Prostate gland (tissue), 2 donors: ENCODE measurements at regions not wholly inside any gene's neighbourhood (a gene's known extent, or its start where the extent isn't known, plus 50 kb on each side); places are given as distances from the start of the nearest gene placed in this dataset.

ENCODE experiments used
- DNase-seq: peaks from one replicate; pipeline ENCODE4 v3.0.0-alpha.2; 2019; ENCODE audit warnings: low spot score
- H3K27ac ChIP-seq, 2 donors: fragments of 200-600 bp; sonication (generic); 2 replicates each; pipeline ENCODE4 v1.5.1; 2017 to 2019
- H3K27me3 ChIP-seq: fragments of 200-600 bp; sonication (generic); replicated peaks from 2 replicates; pipeline ENCODE4 v1.5.1; 2019; ENCODE audit not compliant: insufficient read depth
- H3K36me3 ChIP-seq, 2 donors: fragments of 200-600 bp; sonication (generic); 1 replicate in 1 of 2; 2 replicates in 1 of 2; pipeline versions ENCODE4 v1.5.1 to v1.8.1; 2017 to 2019
- H3K4me1 ChIP-seq: fragments of 200-600 bp; sonication (generic); replicated peaks from 2 replicates; pipeline ENCODE4 v1.5.1; 2019
- H3K4me3 ChIP-seq, 2 donors: fragments of 200-600 bp; sonication (generic); 2 replicates each; pipeline ENCODE4 v1.5.1; 2017 to 2019
- H3K9me3 ChIP-seq: fragments of 200-600 bp; sonication (generic); 2 replicates; pipeline ENCODE4 v1.5.1; 2017
- CTCF ChIP-seq, 4 experiments: fragments of 200-600 bp in 2 of 4; fragments of 450-650 bp in 2 of 4; sonication (generic) in 2 of 4; IDR thresholded peaks; 1 replicate in 3 of 4; 2 replicates in 1 of 4; pipeline ENCODE4 v1.5.1; 2016 to 2019; ENCODE audit warnings: antibody characterized with exemption in 4 of 4, mild to moderate bottlenecking in 2 of 4, moderate library complexity in 2 of 4
- POLR2A ChIP-seq: fragments of 450-650 bp; IDR thresholded peaks from one replicate; pipeline ENCODE4 v1.6.1; 2016; ENCODE audit warnings: antibody characterized with exemption, mild to moderate bottlenecking
- POLR2AphosphoS5 ChIP-seq: sonication (generic); formaldehyde crosslinking; IDR thresholded peaks from one replicate; pipeline ENCODE4 v1.6.1; 2017; ENCODE audit warnings: antibody characterized with exemption
- WGBS: methylation state at CpG from one replicate; pipeline ENCODE4 v1.1.5; 2018; 5-methylcytosine and 5-hydroxymethylcytosine counted together
- intact Hi-C: fragments of 100-400 bp; cut with DNase I; formaldehyde crosslinking; loops from one replicate; pipeline ENCODE4 v1.14.2; 2022

- intact Hi-C loops, result no loop called here
- 79% methylated on average over 2 of the region's 2 CpGs for WGBS
- H3K9me3 ChIP-seq, result no peaks in the 10 kb centered on the region
These were observed 413.9 kb downstream of the RPS6KC1 start for GRCh38 chr1:213464786-213465460.

GRCh38 chr1:213466541-213466940, 415.5 kb downstream of the RPS6KC1 start:
- intact Hi-C loops, result no loop called here
- H3K9me3 ChIP-seq, result no peaks in the 10 kb centered on the region
- H3K4me1 ChIP-seq, result no peaks in the 10 kb centered on the region
- no peak overlapping the region for H3K4me3 ChIP-seq
- H3K27me3 ChIP-seq, result no peaks in the 10 kb centered on the region
- no peak overlapping the region for H3K27ac ChIP-seq
- DNase-seq, result no peak
- TF ChIP-seq POLR2AphosphoS5 (no peak), POLR2A (no peak), CTCF (IDR thresholded peaks at IDR 0.05) (no peak)
- H3K36me3 ChIP-seq, result no peaks in the 10 kb centered on the region

More at GRCh38 chr1:213464786-213465460, 413.9 kb downstream of the RPS6KC1 start:
- DNase-seq, result no peak
- Histone ChIP-seq H3K27me3 (no peaks in the 10 kb centered on the region), H3K27ac (no peak overlapping the region), H3K4me1 (no peaks in the 10 kb centered on the region), H3K36me3 (no peaks in the 10 kb centered on the region), H3K4me3 (no peak overlapping the region)
- TF ChIP-seq POLR2A (no peak), POLR2AphosphoS5 (no peak), CTCF (IDR thresholded peaks at IDR 0.05) (no peak)

- no peak for DNase-seq
- no peaks in the 10 kb centered on the region for H3K4me1 ChIP-seq
- WGBS, result 53% methylated on average over 7 of the region's 7 CpGs
- no peaks in the 10 kb centered on the region for H3K36me3 ChIP-seq
- no peak overlapping the region for H3K27ac ChIP-seq
- intact Hi-C loops, result no loop called here
- H3K4me3 ChIP-seq, result no peak overlapping the region
- TF ChIP-seq CTCF (IDR thresholded peaks at IDR 0.05) (no peak), POLR2AphosphoS5 (no peak), POLR2A (no peak)
- no peaks in the 10 kb centered on the region for H3K9me3 ChIP-seq
- no peaks in the 10 kb centered on the region for H3K27me3 ChIP-seq
These were observed 423.0 kb downstream of the RPS6KC1 start for GRCh38 chr1:213474054-213474453.

GRCh38 chr1:213481395-213481794, 430.4 kb downstream of the RPS6KC1 start:
- Histone ChIP-seq H3K4me3 (no peak overlapping the region), H3K27me3 (no peaks in the 10 kb centered on the region), H3K4me1 (no peaks in the 10 kb centered on the region), H3K27ac (no peak overlapping the region), H3K36me3 (no peaks in the 10 kb centered on the region), H3K9me3 (no peaks in the 10 kb centered on the region)
- whole genome bisulfite sequencing, result 60% methylated on average over 2 of the region's 2 CpGs
- TF ChIP-seq CTCF (IDR thresholded peaks at IDR 0.05), result no peak
- TF ChIP-seq POLR2A, result no peak
- no peak for TF ChIP-seq POLR2AphosphoS5
- DNase-seq, result no peak
- intact Hi-C loops, result no loop called here

- intact Hi-C loops, result no loop called here
- no peaks in the 10 kb centered on the region for H3K4me1 ChIP-seq
- no peaks in the 10 kb centered on the region for H3K9me3 ChIP-seq
- H3K4me3 ChIP-seq, result no peak overlapping the region
- DNase-seq, result no peak
- H3K27me3 ChIP-seq, result no peaks in the 10 kb centered on the region
- no peaks in the 10 kb centered on the region for H3K36me3 ChIP-seq
- TF ChIP-seq POLR2A, result no peak
- no peak for TF ChIP-seq POLR2AphosphoS5
- no peak for TF ChIP-seq CTCF (IDR thresholded peaks at IDR 0.05)
- WGBS, result 65% methylated on average over 3 of the region's 3 CpGs
- no peak overlapping the region for H3K27ac ChIP-seq
These were observed 433.3 kb downstream of the RPS6KC1 start for GRCh38 chr1:213484333-213484732.
